GM06990 (cell line): ENCODE measurements at regions not wholly inside any gene's neighbourhood (a gene's known extent, or its start where the extent isn't known, plus 50 kb on each side); places are given as distances from the start of the nearest gene placed in this dataset.

Source experiments
- DNase-seq: peaks from one replicate; pipeline ENCODE4 v3.0.0-alpha.2; 2011; ENCODE audit not compliant: insufficient read length; ENCODE audit errors: extremely low read depth
- H3K27me3 ChIP-seq: replicated peaks from 2 replicates; pipeline ENCODE4 v1.6.0; 2011; ENCODE audit warnings: low read length; ENCODE audit not compliant: control insufficient read depth, insufficient read depth
- H3K36me3 ChIP-seq: 2 replicates; pipeline ENCODE4 v1.5.1; 2011; ENCODE audit warnings: low read length; ENCODE audit not compliant: control insufficient read depth, insufficient read depth
- H3K4me3 ChIP-seq: replicated peaks from 2 replicates; pipeline ENCODE4 v1.5.1; 2011; ENCODE audit warnings: low read depth, mild to moderate bottlenecking, control low read depth, low read length
- CTCF ChIP-seq: IDR thresholded peaks from 2 replicates; pipeline ENCODE4 v1.5.1; 2011; ENCODE audit warnings: low read length, control low read depth, mild to moderate bottlenecking, inconsistent platforms; ENCODE audit not compliant: insufficient read depth, poor library complexity, severe bottlenecking

GRCh38 chr6:134712311-134712710 is 237.6 kb downstream of the ALDH8A1 start:
- no peak for DNase-seq
- H3K27me3 ChIP-seq = no peaks in the 10 kb centered on the region
- no peaks in the 10 kb centered on the region for H3K36me3 ChIP-seq
- no peak overlapping the region for H3K4me3 ChIP-seq
- TF ChIP-seq CTCF = no peak

- Histone ChIP-seq H3K4me3 (no peak overlapping the region), H3K36me3 (no peaks in the 10 kb centered on the region), H3K27me3 (no peaks in the 10 kb centered on the region)
- no peak for DNase-seq
- TF ChIP-seq CTCF = no peak
These were observed 241.8 kb downstream of the ALDH8A1 start for GRCh38 chr6:134708079-134708478.

GRCh38 chr6:134707342-134708031 is 242.4 kb downstream of the ALDH8A1 start:
- DNase-seq = no peak
- no peak overlapping the region for H3K4me3 ChIP-seq
- no peaks in the 10 kb centered on the region for H3K27me3 ChIP-seq
- no peak for TF ChIP-seq CTCF
- H3K36me3 ChIP-seq = no peaks in the 10 kb centered on the region

DNA sequence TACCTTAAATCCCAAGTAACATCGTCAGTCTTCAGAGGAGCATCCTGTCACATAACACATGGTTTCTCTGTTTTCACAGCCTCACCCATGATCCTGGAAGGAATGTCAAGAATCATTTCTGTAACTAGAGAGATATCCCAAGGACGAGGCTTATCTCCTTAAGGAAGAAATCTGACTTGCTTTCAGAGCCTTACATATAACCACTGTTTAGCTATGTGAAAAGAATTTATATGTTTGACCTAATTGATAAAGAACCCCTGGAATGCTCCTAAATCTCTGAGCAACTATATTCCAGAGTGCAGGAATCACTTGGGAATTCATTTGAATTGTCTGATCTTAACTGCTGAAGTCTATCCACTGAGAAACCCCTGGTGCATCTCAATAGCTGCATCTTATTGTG is 243.1 kb downstream of the ALDH8A1 start:
- no peak for DNase-seq
- H3K36me3 ChIP-seq = no peaks in the 10 kb centered on the region
- H3K4me3 ChIP-seq = no peak overlapping the region
- no peak for TF ChIP-seq CTCF
- H3K27me3 ChIP-seq = no peaks in the 10 kb centered on the region

DNA sequence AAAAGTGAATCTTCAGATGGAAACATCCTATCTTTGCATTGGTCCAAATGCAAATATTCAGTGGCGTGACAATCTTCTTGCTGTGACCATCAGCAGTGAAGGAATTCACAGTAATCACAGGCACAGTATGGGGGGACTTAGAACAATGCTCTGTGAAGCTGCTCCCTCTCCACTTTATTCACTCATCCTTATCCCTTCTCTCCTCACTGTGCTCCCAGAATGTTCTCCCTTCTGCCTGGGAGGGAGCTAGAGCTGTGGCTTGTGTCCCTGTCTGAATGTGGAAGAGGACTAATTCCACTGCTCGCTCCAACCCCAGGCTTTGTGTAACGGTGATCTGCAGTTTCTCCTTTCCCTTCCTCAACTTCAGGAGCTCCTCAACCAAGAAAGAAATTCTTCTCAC is 243.7 kb downstream of the ALDH8A1 start:
- TF ChIP-seq CTCF = no peak
- Histone ChIP-seq H3K27me3 (no peaks in the 10 kb centered on the region), H3K36me3 (no peaks in the 10 kb centered on the region), H3K4me3 (no peak overlapping the region)
- no peak for DNase-seq

DNA sequence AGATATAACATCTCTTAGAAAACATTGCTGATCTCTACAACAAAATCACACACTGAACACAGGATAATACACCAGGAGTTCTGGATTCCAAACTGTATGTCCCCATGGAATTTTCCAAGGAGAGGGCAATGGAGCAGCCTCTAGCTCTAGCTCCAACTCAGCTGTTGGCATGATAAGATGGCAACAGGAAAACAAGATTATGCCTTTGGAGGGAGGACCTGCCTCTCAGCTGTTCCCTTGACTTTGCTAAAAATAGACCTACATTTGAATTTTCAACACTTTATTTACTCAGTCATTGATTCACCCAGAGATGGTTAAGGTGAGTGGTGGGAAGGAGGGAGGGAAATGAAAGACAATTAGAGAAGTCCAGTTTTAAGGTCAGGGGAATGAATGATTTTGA is 246.7 kb downstream of the ALDH8A1 start:
- no peak for TF ChIP-seq CTCF
- no peak for DNase-seq
- H3K27me3 ChIP-seq = no peaks in the 10 kb centered on the region
- no peaks in the 10 kb centered on the region for H3K36me3 ChIP-seq
- no peak overlapping the region for H3K4me3 ChIP-seq
